Glutamatergic neuron (in vitro differentiated cells): ENCODE measurements at regions not wholly inside any gene's neighbourhood (a gene's known extent, or its start where the extent isn't known, plus 50 kb on each side); places are given as distances from the start of the nearest gene placed in this dataset.

ENCODE experiments used
- DNase-seq: peaks from one replicate; pipeline ENCODE4 v3.0.0; 2022
- H3K27ac Mint-ChIP-seq: one replicate; pipeline ENCODE4 v1.8.0; 2020; ENCODE audit warnings: mild to moderate bottlenecking, mixed read lengths, inconsistent platforms; ENCODE audit not compliant: unreplicated experiment
- H3K27me3 Mint-ChIP-seq: one replicate; pipeline ENCODE4 v1.8.0; 2020; ENCODE audit warnings: mild to moderate bottlenecking, moderate library complexity, mixed read lengths, inconsistent platforms; ENCODE audit not compliant: unreplicated experiment
- H3K36me3 Mint-ChIP-seq: one replicate; pipeline ENCODE4 v1.8.0; 2020; ENCODE audit warnings: mild to moderate bottlenecking, mixed read lengths, inconsistent platforms; ENCODE audit not compliant: unreplicated experiment
- H3K4me1 Mint-ChIP-seq: one replicate; pipeline ENCODE4 v1.8.0; 2020; ENCODE audit warnings: mild to moderate bottlenecking, low read depth, mixed read lengths, inconsistent platforms; ENCODE audit not compliant: unreplicated experiment
- H3K4me3 Mint-ChIP-seq: one replicate; pipeline ENCODE4 v1.8.0; 2020; ENCODE audit warnings: mild to moderate bottlenecking, mixed read lengths, inconsistent platforms; ENCODE audit not compliant: unreplicated experiment
- H3K9me3 Mint-ChIP-seq: one replicate; pipeline ENCODE4 v1.8.0; 2020; ENCODE audit warnings: mild to moderate bottlenecking, moderate library complexity, mixed read lengths, inconsistent platforms; ENCODE audit not compliant: unreplicated experiment
- CTCF ChIP-seq: fragments of 200-600 bp; sonication (generic); IDR thresholded peaks from one replicate; pipeline ENCODE4 v1.5.0; 2021; ENCODE audit not compliant: partially characterized antibody, unreplicated experiment

- Mint-ChIP-seq H3K27ac (no peak overlapping the region), H3K4me3 (no peak overlapping the region), H3K9me3 (peaks cover 2% of the 10 kb centered on the region), H3K27me3 (peaks cover 3% of the 10 kb centered on the region), H3K4me1 (no peaks in the 10 kb centered on the region), H3K36me3 (no peaks in the 10 kb centered on the region)
- TF ChIP-seq CTCF, result no peak
- DNase-seq, result no peak
Observed at GRCh38 chr12:114984634-114985061, 300.7 kb upstream of the TBX3 start.

GRCh38 chr12:114982760-114983159 is 298.8 kb upstream of the TBX3 start:
- no peak overlapping the region for H3K27ac Mint-ChIP-seq
- TF ChIP-seq CTCF, result no peak
- H3K36me3 Mint-ChIP-seq, result no peaks in the 10 kb centered on the region
- no peak overlapping the region for H3K4me3 Mint-ChIP-seq
- H3K9me3 Mint-ChIP-seq, result peaks cover 2% of the 10 kb centered on the region
- DNase-seq, result no peak
- H3K4me1 Mint-ChIP-seq, result no peaks in the 10 kb centered on the region
- H3K27me3 Mint-ChIP-seq, result peaks cover 2% of the 10 kb centered on the region

- Mint-ChIP-seq H3K4me3 (no peak overlapping the region), H3K4me1 (no peaks in the 10 kb centered on the region), H3K36me3 (no peaks in the 10 kb centered on the region), H3K27me3 (peaks cover 2% of the 10 kb centered on the region), H3K27ac (no peak overlapping the region), H3K9me3 (no peaks in the 10 kb centered on the region)
- DNase-seq, result no peak
- TF ChIP-seq CTCF, result no peak
Observed at GRCh38 chr12:114981036-114981435, 297.1 kb upstream of the TBX3 start.

GRCh38 chr12:114976959-114977358 is 293.0 kb upstream of the TBX3 start:
- no peak overlapping the region for H3K4me3 Mint-ChIP-seq
- no peaks in the 10 kb centered on the region for H3K9me3 Mint-ChIP-seq
- DNase-seq, result no peak
- no peak overlapping the region for H3K27ac Mint-ChIP-seq
- no peaks in the 10 kb centered on the region for H3K4me1 Mint-ChIP-seq
- no peaks in the 10 kb centered on the region for H3K27me3 Mint-ChIP-seq
- no peaks in the 10 kb centered on the region for H3K36me3 Mint-ChIP-seq
- no peak for TF ChIP-seq CTCF

GRCh38 chr12:114976372-114976771 is 292.4 kb upstream of the TBX3 start:
- H3K27me3 Mint-ChIP-seq, result no peaks in the 10 kb centered on the region

More at GRCh38 chr12:114976372-114976771, 292.4 kb upstream of the TBX3 start:
- H3K9me3 Mint-ChIP-seq, result no peaks in the 10 kb centered on the region
- no peak for DNase-seq
- H3K4me3 Mint-ChIP-seq, result no peak overlapping the region
- H3K36me3 Mint-ChIP-seq, result no peaks in the 10 kb centered on the region
- H3K27ac Mint-ChIP-seq, result no peak overlapping the region
- H3K4me1 Mint-ChIP-seq, result no peaks in the 10 kb centered on the region
- no peak for TF ChIP-seq CTCF
